ENCODE measurements at regions not wholly inside any gene's neighbourhood (a gene's known extent, or its start where the extent isn't known, plus 50 kb on each side); places are given as distances from the start of the nearest gene placed in this dataset.

- H3K4me1 ChIP-seq (ENCODE audit: control insufficient read depth, insufficient read depth, low read length) = no peaks in the 10 kb centered on the region
- FAIRE-seq (no peak), DNase-seq (ENCODE audit: low read depth, low spot score) (no peak), ATAC-seq (no peak)
- ChIA-PET RAD21 (ENCODE audit: unreplicated experiment) (no interaction called here), CTCF (no interaction called here), SMC1A (ENCODE audit: uncharacterized antibody, unreplicated experiment) (no interaction called here), POLR2A (no interaction called here)
- H3K36me3 ChIP-seq (ENCODE audit: control insufficient read depth in 2 of 2, insufficient read depth in 2 of 2, low read length in 1 of 2) = no peaks in the 10 kb centered on the region
- H2AFZ ChIP-seq (ENCODE audit: control insufficient read depth, low read depth, low read length) = no peak overlapping the region
- H3K27me3 ChIP-seq (replicated peaks in 1 of 2; ENCODE audit: control insufficient read depth in 2 of 2, insufficient read depth in 2 of 2, low read length in 1 of 2) = no peaks in the 10 kb centered on the region
- WGBS (ENCODE audit: insufficient coverage, insufficient replicate concordance, low lambda C conversion rate, missing lambda C conversion rate) = 0% methylated on average over 1 of the region's 1 CpG
- H3K4me2 ChIP-seq (ENCODE audit: control insufficient read depth, insufficient read depth) = no peak overlapping the region
- no peaks in the 10 kb centered on the region for H3K9me3 ChIP-seq (replicated peaks; ENCODE audit: control insufficient read depth, insufficient read depth, low read length)
- in situ Hi-C loops (cut with MboI) (no loop called here), intact Hi-C loops (cut with micrococcal nuclease; ENCODE audit: unreplicated experiment) (no loop called here)
- no peaks in the 10 kb centered on the region for H3K79me2 ChIP-seq (ENCODE audit: control insufficient read depth, insufficient read depth, low read length)
- no TSS peak for BruUV-seq (replicated peaks)
- H3K4me3 ChIP-seq = no peak overlapping the region
- TF ChIP-seq SREBF1 (IDR thresholded peaks at IDR 0.05; ENCODE audit: low read length) (no peak), USF2 (IDR thresholded peaks at IDR 0.05; ENCODE audit: borderline replicate concordance, low read depth, low read length) (no peak), NFIC (IDR thresholded peaks at IDR 0.05; ENCODE audit: low read depth, low read length) (no peak), RCOR1 (conservative IDR thresholded peaks at IDR 0.05; ENCODE audit: low read depth, low read length) (no peak), MAX (IDR thresholded peaks at IDR 0.05; ENCODE audit: low read depth, low read length) (no peak), STAT1 (conservative IDR thresholded peaks at IDR 0.05) (no peak)
- no peaks in the 10 kb centered on the region for H4K20me1 ChIP-seq (ENCODE audit: control insufficient read depth, insufficient read depth)
- no peak overlapping the region for H3K9ac ChIP-seq (ENCODE audit: control insufficient read depth, insufficient read depth, low read length)
- no peak overlapping the region for H3K27ac ChIP-seq (ENCODE audit: control insufficient read depth, insufficient read depth)
These were observed 332.1 kb downstream of the VGLL3 start for GRCh38 chr3:86658876-86659275.

- no peak overlapping the region for H3K27ac ChIP-seq (ENCODE audit: control insufficient read depth, insufficient read depth)
- H3K4me1 ChIP-seq (ENCODE audit: control insufficient read depth, insufficient read depth, low read length) = no peaks in the 10 kb centered on the region
- 31% methylated on average over 6 of the region's 6 CpGs for WGBS (ENCODE audit: insufficient coverage, insufficient replicate concordance, low lambda C conversion rate, missing lambda C conversion rate)
- ChIA-PET SMC1A (ENCODE audit: uncharacterized antibody, unreplicated experiment) (no interaction called here), POLR2A (no interaction called here), CTCF (no interaction called here), RAD21 (ENCODE audit: unreplicated experiment) (no interaction called here)
- FAIRE-seq (no peak), DNase-seq (ENCODE audit: low read depth, low spot score) (no peak), ATAC-seq (no peak)
- no TSS peak for BruUV-seq (replicated peaks)
- H3K36me3 ChIP-seq (ENCODE audit: control insufficient read depth in 2 of 2, insufficient read depth in 2 of 2, low read length in 1 of 2) = no peaks in the 10 kb centered on the region
- H4K20me1 ChIP-seq (ENCODE audit: control insufficient read depth, insufficient read depth) = no peaks in the 10 kb centered on the region
- H3K4me3 ChIP-seq = no peak overlapping the region
- in situ Hi-C loops (cut with MboI) (no loop called here), intact Hi-C loops (cut with micrococcal nuclease; ENCODE audit: unreplicated experiment) (no loop called here)
- no peaks in the 10 kb centered on the region for H3K79me2 ChIP-seq (ENCODE audit: control insufficient read depth, insufficient read depth, low read length)
- no peak overlapping the region for H3K4me2 ChIP-seq (ENCODE audit: control insufficient read depth, insufficient read depth)
- H3K9me3 ChIP-seq (replicated peaks; ENCODE audit: control insufficient read depth, insufficient read depth, low read length) = no peaks in the 10 kb centered on the region
- no peaks in the 10 kb centered on the region for H3K27me3 ChIP-seq (replicated peaks in 1 of 2; ENCODE audit: control insufficient read depth in 2 of 2, insufficient read depth in 2 of 2, low read length in 1 of 2)
- no peak overlapping the region for H3K9ac ChIP-seq (ENCODE audit: control insufficient read depth, insufficient read depth, low read length)
- H2AFZ ChIP-seq (ENCODE audit: control insufficient read depth, low read depth, low read length) = no peak overlapping the region
- TF ChIP-seq CHD2 (IDR thresholded peaks at IDR 0.05; ENCODE audit: borderline replicate concordance, low read depth, low read length) (no peak), MLLT1 (IDR thresholded peaks at IDR 0.05) (no peak), FOS (IDR thresholded peaks at IDR 0.05; ENCODE audit: borderline replicate concordance, extremely low read depth, insufficient read length) (no peak), USF2 (IDR thresholded peaks at IDR 0.05; ENCODE audit: borderline replicate concordance, low read depth, low read length) (no peak), ZNF217 (IDR thresholded peaks at IDR 0.05) (no peak), CBX3 (IDR thresholded peaks at IDR 0.05; ENCODE audit: borderline replicate concordance, low read depth) (no peak), RELB (IDR thresholded peaks at IDR 0.05; ENCODE audit: low read depth) (no peak), ZNF622 (IDR thresholded peaks at IDR 0.05) (no peak)
These were observed 336.0 kb downstream of the VGLL3 start for GRCh38 chr3:86654806-86655460.
